ENCODE measurements at regions not wholly inside any gene's neighbourhood (a gene's known extent, or its start where the extent isn't known, plus 50 kb on each side); places are given as distances from the start of the nearest gene placed in this dataset.

- Histone ChIP-seq H3K9me3 (no peaks in the 10 kb centered on the region), H3K36me3 (no peaks in the 10 kb centered on the region), H3K4me1 (peaks cover 3 to 8% (median 6%) of the 10 kb centered on the region in 4 donors), H3K4me3 (no peak overlapping the region), H3K27ac (replicated peaks in 1 of 4) (no peak overlapping the region), H3K27me3 (peaks cover 0 to 22% (median 3%) of the 10 kb centered on the region in 4 donors)
- no peak for DNase-seq (ENCODE audit: extremely low spot score)
- TF ChIP-seq CTCF (IDR thresholded peaks at IDR 0.05) (no peak), POLR2A (IDR thresholded peaks at IDR 0.05; ENCODE audit: low read depth) (no peak), EP300 (IDR thresholded peaks at IDR 0.05) (no peak), POLR2AphosphoS5 (IDR thresholded peaks at IDR 0.05) (no peak)
- 78% methylated on average over 2 of the region's 3 CpGs for WGBS
- intact Hi-C loops (cut with DNase I), result no loop called here
These were observed 146.6 kb upstream of the PRSS16 start for GRCh38 chr6:27100921-27101320.

- intact Hi-C loops (cut with DNase I), result no loop called here
- no peak for DNase-seq (ENCODE audit: extremely low spot score)
- TF ChIP-seq CTCF (IDR thresholded peaks at IDR 0.05) (no peak), POLR2AphosphoS5 (IDR thresholded peaks at IDR 0.05) (no peak), EP300 (IDR thresholded peaks at IDR 0.05) (no peak), POLR2A (IDR thresholded peaks at IDR 0.05; ENCODE audit: low read depth) (no peak)
- Histone ChIP-seq H3K4me1 (peaks cover 0 to 4% (median 2%) of the 10 kb centered on the region in 4 donors), H3K9me3 (no peaks in the 10 kb centered on the region), H3K27ac (replicated peaks in 1 of 4) (no peak overlapping the region), H3K4me3 (no peak overlapping the region), H3K36me3 (no peaks in the 10 kb centered on the region), H3K27me3 (peaks cover 0 to 13% (median 2%) of the 10 kb centered on the region in 4 donors)
- 74% methylated on average over 3 of the region's 3 CpGs for WGBS
These were observed 145.7 kb upstream of the PRSS16 start for GRCh38 chr6:27101824-27102223.

GRCh38 chr6:27106382-27106781, 141.1 kb upstream of the PRSS16 start:
- no peak overlapping the region for H3K27ac ChIP-seq (replicated peaks in 1 of 4)
- no peaks in the 10 kb centered on the region for H3K4me1 ChIP-seq
- H3K27me3 ChIP-seq, result no peaks in the 10 kb centered on the region
- no peaks in the 10 kb centered on the region for H3K36me3 ChIP-seq
- no peak overlapping the region for H3K4me3 ChIP-seq
- DNase-seq (ENCODE audit: extremely low spot score), result no peak
- no peak for TF ChIP-seq POLR2A (IDR thresholded peaks at IDR 0.05; ENCODE audit: low read depth)
- TF ChIP-seq POLR2AphosphoS5 (IDR thresholded peaks at IDR 0.05), result no peak
- no peak for TF ChIP-seq CTCF (IDR thresholded peaks at IDR 0.05)
- TF ChIP-seq EP300 (IDR thresholded peaks at IDR 0.05), result no peak
- 74% methylated on average over 3 of the region's 3 CpGs for WGBS
- no peaks in the 10 kb centered on the region for H3K9me3 ChIP-seq
- intact Hi-C loops (cut with DNase I), result no loop called here

GRCh38 chr6:27111743-27112142, 135.8 kb upstream of the PRSS16 start:
- intact Hi-C loops (cut with DNase I), result no loop called here
- Histone ChIP-seq H3K36me3 (no peaks in the 10 kb centered on the region), H3K27ac (replicated peaks in 1 of 4) (no peak overlapping the region), H3K4me3 (no peak overlapping the region), H3K4me1 (no peaks in the 10 kb centered on the region), H3K9me3 (no peaks in the 10 kb centered on the region), H3K27me3 (peaks cover 0 to 8% (median 0%) of the 10 kb centered on the region in 4 donors)
- TF ChIP-seq EP300 (IDR thresholded peaks at IDR 0.05), result no peak
- TF ChIP-seq CTCF (IDR thresholded peaks at IDR 0.05), result no peak
- no peak for TF ChIP-seq POLR2AphosphoS5 (IDR thresholded peaks at IDR 0.05)
- DNase-seq (ENCODE audit: extremely low spot score), result no peak
- 46% methylated on average over 2 of the region's 2 CpGs for WGBS

- 88% methylated on average over 2 of the region's 2 CpGs for WGBS
- Histone ChIP-seq H3K4me3 (no peak overlapping the region), H3K27me3 (peaks cover 0 to 8% (median 0%) of the 10 kb centered on the region in 4 donors), H3K9me3 (no peaks in the 10 kb centered on the region), H3K36me3 (no peaks in the 10 kb centered on the region), H3K27ac (replicated peaks in 1 of 4) (no peak overlapping the region), H3K4me1 (no peaks in the 10 kb centered on the region)
- TF ChIP-seq CTCF (IDR thresholded peaks at IDR 0.05) (no peak), POLR2AphosphoS5 (IDR thresholded peaks at IDR 0.05) (no peak), POLR2A (IDR thresholded peaks at IDR 0.05; ENCODE audit: low read depth) (no peak), EP300 (IDR thresholded peaks at IDR 0.05) (no peak)
- DNase-seq (ENCODE audit: extremely low spot score), result no peak
- intact Hi-C loops (cut with DNase I), result no loop called here
These were observed 134.5 kb upstream of the PRSS16 start for GRCh38 chr6:27112974-27113373.
